Right hindlimb (tissue), 1 donor: ENCODE measurements at regions not wholly inside any gene's neighbourhood (a gene's known extent, or its start where the extent isn't known, plus 50 kb on each side); places are given as distances from the start of the nearest gene placed in this dataset.

ENCODE experiments used
- DNase-seq: peaks from one replicate; pipeline ENCODE4 v3.0.0-alpha.2; 2018

DNA sequence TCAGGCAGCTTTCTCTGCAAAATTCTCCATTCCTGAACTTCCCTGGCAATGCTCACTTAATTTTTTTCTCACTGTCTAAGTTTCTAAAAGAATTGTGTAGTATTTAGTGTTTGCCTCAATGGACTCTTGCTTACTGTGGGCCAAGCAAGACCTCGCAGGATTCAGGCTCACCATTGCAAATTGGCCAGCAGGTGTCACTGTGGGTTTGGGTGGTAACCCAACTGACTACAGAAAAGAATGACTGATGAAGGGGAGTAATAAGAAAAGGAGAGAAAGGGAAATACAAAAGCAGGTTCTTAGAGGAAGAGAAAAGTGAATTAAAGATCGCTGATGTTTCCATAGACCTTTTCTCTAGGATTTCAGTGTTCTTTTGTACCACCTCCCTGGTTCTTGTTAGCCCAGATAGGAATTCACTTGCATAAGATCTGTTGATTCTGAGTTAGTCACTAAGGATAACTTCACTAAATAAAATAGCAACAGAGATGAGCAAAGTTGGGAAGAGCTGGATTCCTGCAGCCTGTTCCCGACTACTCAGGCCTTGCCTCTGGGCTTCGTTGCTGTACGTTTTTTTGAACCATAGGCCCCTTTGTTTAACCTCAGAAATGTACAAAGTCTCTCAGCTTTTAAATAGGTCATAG is 386.5 kb upstream of the DDHD1 start:
- peak; percentile 91 for DNase-seq

- no peak for DNase-seq
These were observed 385.3 kb upstream of the DDHD1 start for GRCh38 chr14:53538316-53538881.

DNA sequence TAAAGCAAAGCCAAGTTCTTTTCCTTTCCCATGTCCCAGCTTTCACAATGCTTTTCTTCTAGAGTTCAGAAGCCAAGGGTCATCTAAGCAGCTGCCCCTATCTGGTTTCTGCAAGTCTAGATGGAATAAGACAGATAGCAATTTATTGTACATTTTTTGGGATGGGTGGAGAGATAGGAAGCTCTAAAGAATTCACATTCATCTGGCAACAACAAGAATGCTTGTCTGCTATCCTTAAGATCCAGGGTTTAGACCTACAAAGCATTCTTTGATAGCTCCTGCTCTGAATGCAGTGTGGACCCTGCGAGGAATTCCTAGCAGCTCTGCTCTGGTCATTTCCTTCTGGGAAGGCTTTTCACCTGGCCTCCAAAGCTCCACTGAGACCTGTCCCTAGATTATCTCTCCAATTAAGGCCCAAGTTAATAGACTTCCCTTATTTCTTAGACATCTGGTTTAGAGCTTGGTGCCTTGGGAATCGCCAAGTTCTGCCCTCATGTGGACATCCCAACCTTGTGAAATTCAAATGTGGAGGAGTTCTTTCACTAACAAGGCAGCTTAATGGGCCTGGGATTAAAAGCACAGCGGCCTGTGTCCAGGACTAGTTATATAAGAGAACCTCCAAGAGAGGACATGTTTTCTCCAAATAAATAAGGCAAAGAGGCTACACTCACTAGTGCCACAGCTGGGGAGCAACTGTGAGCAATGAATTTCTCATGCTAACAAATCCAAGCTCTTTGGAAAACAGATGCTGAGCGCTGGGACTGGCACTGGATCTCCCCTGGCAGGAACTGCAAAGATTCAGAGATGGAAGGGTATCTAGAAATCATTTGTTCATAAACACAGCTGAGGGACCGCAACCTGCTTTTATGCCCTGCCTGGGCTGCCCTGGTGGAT is 384.5 kb upstream of the DDHD1 start:
- peak; percentile 70 for DNase-seq

GRCh38 chr14:53536446-53536845 is 383.3 kb upstream of the DDHD1 start:
- DNase-seq, result no peak

GRCh38 chr14:53534841-53535240 is 381.7 kb upstream of the DDHD1 start:
- DNase-seq, result no peak

DNA sequence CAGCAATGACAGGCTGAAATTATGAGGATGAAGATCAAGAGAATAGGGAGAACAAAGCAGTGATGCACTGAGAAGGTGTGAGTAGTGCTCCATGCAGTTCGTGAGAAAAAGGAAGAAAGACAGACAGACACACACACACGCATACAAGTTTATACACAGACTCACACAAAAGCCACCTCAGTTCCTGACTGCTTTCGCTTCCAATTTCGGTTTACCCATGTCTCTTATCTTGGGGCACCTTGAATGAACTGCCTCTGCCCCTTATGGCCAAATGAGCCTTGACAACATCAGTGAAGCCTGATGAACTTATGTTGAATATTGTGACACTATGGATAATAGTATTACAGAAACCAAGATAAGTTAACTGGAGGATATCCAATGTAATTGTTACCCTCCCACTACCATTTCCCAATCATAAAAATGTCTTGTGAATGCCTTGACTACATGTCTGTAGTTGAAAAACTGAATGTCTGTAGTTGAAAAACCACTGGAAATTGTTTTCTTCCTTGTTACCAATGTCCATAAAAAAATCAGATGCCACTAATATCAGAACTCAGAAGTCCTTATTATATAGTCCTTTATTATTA is 380.4 kb upstream of the DDHD1 start:
- no peak for DNase-seq

GRCh38 chr14:53532853-53533252 is 379.7 kb upstream of the DDHD1 start:
- DNase-seq, result peak; percentile 47

- DNase-seq, result no peak
These were observed 378.6 kb upstream of the DDHD1 start for GRCh38 chr14:53531730-53532129.

DNA sequence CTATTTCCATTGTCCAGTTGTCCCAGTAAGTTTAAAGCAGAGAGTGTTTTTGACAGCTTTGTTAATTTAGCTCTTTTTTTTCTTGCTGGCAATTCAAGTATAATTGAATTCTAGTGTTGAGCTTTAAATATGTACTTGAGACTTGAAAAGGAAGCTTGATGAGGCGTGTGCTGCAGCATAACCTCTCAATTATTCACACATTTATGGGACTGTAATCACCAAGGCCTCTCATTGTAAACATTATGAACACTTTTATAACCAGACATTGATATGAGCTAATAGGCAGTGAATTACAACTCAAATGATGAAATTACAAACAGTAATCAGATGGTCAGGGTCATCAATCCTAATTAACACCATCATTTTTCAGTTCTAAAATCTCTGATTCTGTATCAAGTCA is 378.0 kb upstream of the DDHD1 start:
- DNase-seq, result no peak

GRCh38 chr14:53529519-53529918 is 376.4 kb upstream of the DDHD1 start:
- no peak for DNase-seq

GRCh38 chr14:53528185-53528671 is 375.1 kb upstream of the DDHD1 start:
- DNase-seq, result no peak

DNA sequence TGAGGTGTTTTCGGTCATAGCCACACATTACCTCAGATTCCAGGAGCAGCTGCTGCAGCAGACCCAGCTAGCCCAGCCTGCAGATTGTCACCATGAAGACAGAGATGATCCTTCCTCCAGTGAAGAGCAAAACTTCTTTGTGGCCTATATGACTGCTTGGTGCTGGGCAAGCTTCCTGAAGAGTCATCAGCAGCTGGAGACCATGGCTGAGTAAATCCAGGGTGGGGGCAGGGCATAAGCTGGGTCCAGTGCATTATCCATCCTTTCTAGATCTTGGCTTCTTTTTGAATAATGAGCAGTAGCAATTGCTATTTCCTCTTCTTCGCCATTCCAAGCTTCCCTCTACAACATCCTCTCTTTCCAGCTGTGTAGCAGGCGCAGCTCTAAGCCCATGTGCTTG is 373.1 kb upstream of the DDHD1 start:
- no peak for DNase-seq

DNA sequence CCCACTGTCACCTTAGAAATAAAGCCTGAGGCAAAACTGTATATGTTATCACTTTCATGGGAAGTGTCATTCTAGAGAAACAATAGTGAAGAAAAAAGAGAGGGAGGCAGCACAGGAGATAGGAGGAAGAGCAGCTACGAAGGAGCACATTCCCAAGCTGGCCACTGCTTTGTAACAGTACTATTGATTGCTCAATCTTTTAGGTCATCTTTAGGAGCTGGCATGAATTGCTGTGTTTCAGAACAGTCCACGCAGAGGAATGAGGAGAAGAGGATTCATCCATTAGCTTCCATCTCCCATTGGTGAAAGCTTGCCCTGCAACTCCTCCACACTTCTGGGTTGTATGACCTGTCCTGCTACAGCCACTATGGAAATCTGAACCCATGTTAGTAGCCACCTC is 372.5 kb upstream of the DDHD1 start:
- no peak for DNase-seq

DNA sequence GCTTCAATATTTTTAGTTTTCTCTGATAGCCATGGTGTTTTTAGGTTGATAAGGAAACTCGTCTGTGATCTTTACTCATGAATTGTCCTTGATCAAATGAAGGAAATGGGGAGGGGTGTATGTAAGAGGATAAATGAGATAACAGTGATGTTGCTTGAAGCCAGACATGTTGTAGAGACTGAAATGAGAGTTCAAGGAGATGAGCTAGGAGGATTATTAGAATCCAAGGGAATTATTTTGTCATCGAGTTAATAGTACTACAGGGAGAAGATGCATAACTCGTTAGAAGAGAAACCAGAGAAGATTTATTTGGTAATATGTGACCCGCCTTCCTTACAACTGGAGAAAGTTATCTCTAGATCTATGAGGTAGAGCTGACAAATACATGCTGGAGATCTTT is 371.3 kb upstream of the DDHD1 start:
- no peak for DNase-seq

GRCh38 chr14:53523226-53523625 is 370.1 kb upstream of the DDHD1 start:
- no peak for DNase-seq

- no peak for DNase-seq
These were observed 367.2 kb upstream of the DDHD1 start for GRCh38 chr14:53520078-53520928.

DNA sequence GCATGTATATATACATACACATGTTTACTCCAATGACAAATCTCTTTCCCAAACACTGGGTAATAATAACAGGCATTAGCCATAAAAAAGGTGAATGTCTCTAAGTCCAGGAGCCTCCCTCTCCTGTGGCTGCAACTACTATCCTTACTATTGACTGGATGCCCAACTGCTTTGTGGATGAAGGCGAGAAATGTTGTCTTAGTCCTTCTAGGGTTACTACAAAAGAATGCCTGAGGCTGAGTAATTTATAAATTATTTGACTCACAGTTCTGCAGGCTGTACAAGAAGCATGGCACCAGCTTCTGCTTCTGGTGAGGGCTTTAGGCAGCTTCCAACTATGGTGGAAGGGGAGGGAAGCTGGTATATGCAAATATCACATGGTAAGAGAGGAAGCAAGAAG is 366.0 kb upstream of the DDHD1 start:
- DNase-seq, result no peak

GRCh38 chr14:53517270-53517960 is 364.3 kb upstream of the DDHD1 start:
- no peak for DNase-seq

- no peak for DNase-seq
These were observed 363.2 kb upstream of the DDHD1 start for GRCh38 chr14:53516261-53516774.

GRCh38 chr14:53515276-53515675 is 362.2 kb upstream of the DDHD1 start:
- peak; percentile 67 for DNase-seq

- no peak for DNase-seq
These were observed 361.1 kb upstream of the DDHD1 start for GRCh38 chr14:53514197-53514596.
